HCT116 (cell line): ENCODE measurements at regions not wholly inside any gene's neighbourhood (a gene's known extent, or its start where the extent isn't known, plus 50 kb on each side); places are given as distances from the start of the nearest gene placed in this dataset.

Experiments
- ATAC-seq: fragments of 200-7000 bp; cut with Tn5 transposase; 2 replicates; pipeline ENCODE4 v1.9.1; 2020; ENCODE audit warnings: mild to moderate bottlenecking, moderate library complexity
- BruUV-seq: library from RNA; stranded (reverse); fragments of 400-500 nt; replicated peaks from 2 replicates; lab custom pipeline; 2021; lab: Mats Ljungman, UMichigan
- CTCF ChIA-PET: fragments of 300-600 bp; sonication (Branson Sonifier 250); formaldehyde crosslinking; loops from one replicate; lab custom pipeline; 2021; ENCODE audit warnings: antibody characterized with exemption; lab: Charles Lee
- POLR2A ChIA-PET: fragments of 300-600, 350-600 bp; sonication (Branson Sonifier 250); formaldehyde crosslinking; loops from one replicate; lab custom pipeline; 2021; ENCODE audit warnings: antibody characterized with exemption; lab: Charles Lee
- RAD21 ChIA-PET, 2 experiments: fragments of 300-600 bp; sonication (Branson Sonifier 250); formaldehyde crosslinking; loops; one replicate each; lab custom pipeline; 2023; ENCODE audit warnings: low total read pairs in 2 of 2; ENCODE audit not compliant: uncharacterized antibody in 2 of 2, unreplicated experiment in 2 of 2, low non-redundant PET in 1 of 2; lab: Charles Lee
- DNase-seq: peaks from one replicate; pipeline ENCODE4 v3.0.0-alpha.2; 2010; ENCODE audit warnings: low read depth, low spot score
- H2AFZ ChIP-seq: fragments of 200-600 bp; shearing (Covaris generic), sonication (generic); 2 replicates; pipeline ENCODE4 v1.6.1; 2017; ENCODE audit warnings: low read depth, mixed run types, mixed read lengths, antibody characterized with exemption, low read length; ENCODE audit not compliant: poor library complexity, severe bottlenecking
- H3K27ac ChIP-seq: 2 replicates; pipeline ENCODE4 v1.5.1; 2012; ENCODE audit warnings: low read depth, low read length
- H3K27me3 ChIP-seq: fragments of 200-600 bp; sonication (generic); 2 replicates; pipeline ENCODE4 v1.6.1; 2016; ENCODE audit warnings: mixed run types, low read length, mixed read lengths; ENCODE audit not compliant: insufficient read depth
- H3K36me3 ChIP-seq, 2 experiments: fragments of 200-500 bp in 1 of 2; fragments of 200-600 bp in 1 of 2; sonication (Bioruptor generic) in 1 of 2; sonication (generic) in 1 of 2; 2 replicates each; pipeline versions ENCODE4 v1.5.1 to v1.6.1; 2014 to 2016; ENCODE audit warnings: low read length in 2 of 2, inconsistent platforms in 1 of 2, mixed read lengths in 1 of 2, mixed run types in 1 of 2; ENCODE audit not compliant: insufficient read depth in 2 of 2, control insufficient read depth in 1 of 2
- H3K4me1 ChIP-seq, 2 experiments: fragments of 200-600 bp in 1 of 2; sonication (generic) in 1 of 2; 2 replicates each; pipeline versions ENCODE4 v1.5.1 to v1.6.1; 2012 to 2017; ENCODE audit warnings: low read length in 2 of 2, inconsistent platforms in 1 of 2, mild to moderate bottlenecking in 1 of 2, mixed read lengths in 1 of 2, mixed run types in 1 of 2, moderate library complexity in 1 of 2; ENCODE audit not compliant: insufficient read depth in 2 of 2, control insufficient read depth in 1 of 2
- H3K4me2 ChIP-seq: fragments of 200-600 bp; sonication (generic); 2 replicates; pipeline ENCODE4 v1.6.1; 2017; ENCODE audit warnings: mixed run types, low read length, mixed read lengths
- H3K4me3 ChIP-seq, 2 experiments: fragments of 200-600 bp in 1 of 2; sonication (generic) in 1 of 2; replicated peaks in 1 of 2; 2 replicates each; pipeline ENCODE4 v1.5.1; 2011 to 2016; ENCODE audit warnings: low read length in 2 of 2, control low read depth in 1 of 2, low read depth in 1 of 2, mild to moderate bottlenecking in 1 of 2, mixed read lengths in 1 of 2, mixed run types in 1 of 2
- H3K79me2 ChIP-seq: fragments of 200-600 bp; sonication (generic); 2 replicates; pipeline ENCODE4 v1.6.1; 2017; ENCODE audit warnings: mild to moderate bottlenecking, mixed run types, low read length, moderate library complexity, mixed read lengths; ENCODE audit not compliant: insufficient read depth
- H3K9ac ChIP-seq: fragments of 200-600 bp; sonication (generic); 2 replicates; pipeline ENCODE4 v1.6.1; 2016; ENCODE audit warnings: low read length, mixed read lengths
- H3K9me2 ChIP-seq: fragments of 200-600 bp; sonication (generic), shearing (Covaris generic); 2 replicates; pipeline ENCODE4 v1.6.1; 2017; ENCODE audit warnings: mixed run types, mild to moderate bottlenecking, moderate library complexity; ENCODE audit not compliant: insufficient read depth
- H3K9me3 ChIP-seq, 2 experiments: fragments of 200-500 bp in 1 of 2; fragments of 200-600 bp in 1 of 2; sonication (Bioruptor generic) in 1 of 2; sonication (generic) in 1 of 2; 2 replicates each; pipeline ENCODE4 v1.6.1; 2014 to 2017; ENCODE audit warnings: low read length in 2 of 2, mixed read lengths in 2 of 2, inconsistent platforms in 1 of 2, low read depth in 1 of 2, mild to moderate bottlenecking in 1 of 2, mixed run types in 1 of 2, moderate library complexity in 1 of 2; ENCODE audit not compliant: control insufficient read depth in 1 of 2, insufficient read depth in 1 of 2
- H4K20me1 ChIP-seq: fragments of 200-600 bp; sonication (generic), shearing (Covaris generic); 2 replicates; pipeline ENCODE4 v1.6.1; 2017; ENCODE audit warnings: mixed run types, mild to moderate bottlenecking, moderate library complexity; ENCODE audit not compliant: insufficient read depth
- CBX3 ChIP-seq: IDR thresholded peaks from 2 replicates; pipeline ENCODE4 v1.6.1; 2012; ENCODE audit warnings: low read depth
- CEBPB ChIP-seq: IDR thresholded peaks from 2 replicates; pipeline ENCODE4 v1.6.1; 2012; ENCODE audit warnings: low read depth
- FOSL1 ChIP-seq: IDR thresholded peaks from 2 replicates; pipeline ENCODE4 v1.6.1; 2012; ENCODE audit warnings: low read depth
- JUND ChIP-seq: IDR thresholded peaks from 2 replicates; pipeline ENCODE4 v1.6.1; 2012
- MAX ChIP-seq: IDR thresholded peaks from 2 replicates; pipeline ENCODE4 v1.6.1; 2012
- SP1 ChIP-seq: IDR thresholded peaks from 2 replicates; pipeline ENCODE4 v1.6.1; 2012; ENCODE audit warnings: low read depth
- YY1 ChIP-seq: IDR thresholded peaks from 2 replicates; pipeline ENCODE4 v1.6.1; 2011; ENCODE audit warnings: low read length, low read depth, moderate library complexity, mild to moderate bottlenecking; ENCODE audit not compliant: insufficient replicate concordance; ENCODE audit errors: extremely low read depth
- ZBTB33 ChIP-seq: IDR thresholded peaks from 2 replicates; pipeline ENCODE4 v1.6.1; 2011; ENCODE audit warnings: mild to moderate bottlenecking, low read length, moderate library complexity; ENCODE audit not compliant: insufficient replicate concordance; ENCODE audit errors: extremely low read depth
- ZFX ChIP-seq: fragments of 450-650 bp; IDR thresholded peaks from 2 replicates; pipeline ENCODE4 v1.6.1; 2017
- ZNF274 ChIP-seq: fragments of 200-500 bp; sonication (Bioruptor generic); IDR thresholded peaks from 2 replicates; pipeline ENCODE4 v1.6.1; 2014; ENCODE audit warnings: mild to moderate bottlenecking, low read depth, low read length, inconsistent platforms
- intact Hi-C: fragments of 100-400 bp; cut with micrococcal nuclease; formaldehyde crosslinking; loops from 2 replicates; pipeline ENCODE4 v1.10.0; 2022
- TF ChIP-seq, protein P1 (sequence below): IDR thresholded peaks from 2 replicates; pipeline ENCODE4 v1.6.1; 2012

DNA sequence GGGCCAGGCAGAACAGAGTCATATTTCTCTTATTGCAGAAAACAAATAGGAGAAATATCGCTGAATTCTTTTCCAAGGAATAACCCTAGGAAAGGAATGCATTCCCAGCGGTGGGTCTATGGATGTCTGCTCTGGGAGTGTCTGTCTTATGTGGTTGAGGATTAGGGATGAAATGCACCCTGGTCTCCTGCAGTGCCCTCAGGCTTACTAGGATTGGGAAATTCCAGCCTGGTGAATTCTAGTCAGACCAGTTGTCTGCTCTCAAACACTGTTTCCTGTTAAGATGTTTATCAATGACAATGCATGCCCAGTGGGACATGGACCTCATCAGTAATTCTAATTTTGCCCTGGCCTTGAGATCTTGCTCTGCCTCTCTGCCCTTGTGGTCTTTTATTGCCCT lies 136.1 kb upstream of the ELAVL2 start:
- Histone ChIP-seq H3K27me3 (no peaks in the 10 kb centered on the region), H3K9me3 (peaks cover 5 to 14% of the 10 kb centered on the region in 2 experiments; a peak in 2 of 4 replicates), H3K79me2 (no peaks in the 10 kb centered on the region), H4K20me1 (no peaks in the 10 kb centered on the region), H3K4me3 (no peak overlapping the region), H3K36me3 (no peaks in the 10 kb centered on the region), H3K4me1 (no peaks in the 10 kb centered on the region), H3K9me2 (no peaks in the 10 kb centered on the region), H3K4me2 (no peak overlapping the region), H2AFZ (no peak overlapping the region), H3K9ac (no peak overlapping the region), H3K27ac (no peak overlapping the region)
- ChIA-PET CTCF (no interaction called here), POLR2A (no interaction called here), RAD21 (no interaction called here)
- ATAC-seq = no peak
- intact Hi-C loops = no loop called here
- BruUV-seq = no TSS peak
- DNase-seq = no peak
- TF ChIP-seq JUND = no peak
- no peak for TF ChIP-seq FOSL1
- TF ChIP-seq ZFX = no peak
- no peak for TF ChIP-seq CBX3
- no peak for TF ChIP-seq YY1
- TF ChIP-seq CEBPB = no peak
- TF ChIP-seq SP1 = no peak
- TF ChIP-seq ZBTB33 = no peak
- no peak for TF ChIP-seq ZNF274
- TF ChIP-seq, protein P1, sequence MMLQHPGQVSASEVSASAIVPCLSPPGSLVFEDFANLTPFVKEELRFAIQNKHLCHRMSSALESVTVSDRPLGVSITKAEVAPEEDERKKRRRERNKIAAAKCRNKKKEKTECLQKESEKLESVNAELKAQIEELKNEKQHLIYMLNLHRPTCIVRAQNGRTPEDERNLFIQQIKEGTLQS = no peak
- TF ChIP-seq MAX = no peak
